Hepatocyte (in vitro differentiated cells): ENCODE measurements at regions not wholly inside any gene's neighbourhood (a gene's known extent, or its start where the extent isn't known, plus 50 kb on each side); places are given as distances from the start of the nearest gene placed in this dataset.

Source experiments
- DNase-seq: peaks from one replicate; pipeline ENCODE4 v3.0.0-alpha.2; 2016; ENCODE audit warnings: low spot score
- H2AFZ ChIP-seq: fragments of 200-600 bp; sonication (generic); 2 replicates; pipeline ENCODE4 v1.6.0; 2016; ENCODE audit warnings: antibody characterized with exemption, mild to moderate bottlenecking
- H3K27ac ChIP-seq: fragments of 200-600 bp; sonication (generic); 2 replicates; pipeline ENCODE4 v1.5.1; 2016; ENCODE audit warnings: mild to moderate bottlenecking
- H3K27me3 ChIP-seq: fragments of 200-600 bp; sonication (generic); 2 replicates; pipeline ENCODE4 v1.6.1; 2016
- H3K36me3 ChIP-seq: fragments of 200-600 bp; sonication (generic); replicated peaks from 2 replicates; pipeline ENCODE4 v1.5.1; 2016; ENCODE audit warnings: low read depth; ENCODE audit not compliant: insufficient read depth
- H3K4me1 ChIP-seq: fragments of 200-600 bp; sonication (generic); 2 replicates; pipeline ENCODE4 v1.5.1; 2016; ENCODE audit warnings: mild to moderate bottlenecking, moderate library complexity; ENCODE audit not compliant: insufficient read depth
- H3K4me2 ChIP-seq: fragments of 200-600 bp; sonication (generic); 2 replicates; pipeline ENCODE4 v1.6.0; 2016
- H3K4me3 ChIP-seq: fragments of 200-600 bp; sonication (generic); 2 replicates; pipeline ENCODE4 v1.5.1; 2016; ENCODE audit warnings: mild to moderate bottlenecking
- H3K79me2 ChIP-seq: fragments of 200-600 bp; sonication (generic); 2 replicates; pipeline ENCODE4 v1.6.0; 2017; ENCODE audit warnings: mild to moderate bottlenecking
- H3K9me2 ChIP-seq: fragments of 200-600 bp; sonication (generic); replicated peaks from 2 replicates; pipeline ENCODE4 v1.6.0; 2017; ENCODE audit warnings: mild to moderate bottlenecking; ENCODE audit not compliant: insufficient read depth
- H3K9me3 ChIP-seq: fragments of 200-600 bp; sonication (generic); 2 replicates; pipeline ENCODE4 v1.5.1; 2016; ENCODE audit warnings: low read depth, mild to moderate bottlenecking
- H4K20me1 ChIP-seq: fragments of 200-600 bp; sonication (generic); 2 replicates; pipeline ENCODE4 v1.6.0; 2016; ENCODE audit warnings: mild to moderate bottlenecking; ENCODE audit not compliant: insufficient read depth, poor library complexity, severe bottlenecking
- CTCF ChIP-seq: fragments of 200-600 bp; sonication (generic); IDR thresholded peaks from 2 replicates; pipeline ENCODE4 v1.5.1; 2016; ENCODE audit warnings: antibody characterized with exemption, mild to moderate bottlenecking; ENCODE audit not compliant: poor library complexity
- EZH2 ChIP-seq: fragments of 200-600 bp; sonication (generic); IDR thresholded peaks from 2 replicates; pipeline ENCODE4 v1.6.1; 2016; ENCODE audit warnings: antibody characterized with exemption, mild to moderate bottlenecking, borderline replicate concordance
- EZH2phosphoT487 ChIP-seq: fragments of 200-600 bp; sonication (generic); IDR thresholded peaks from one replicate; pipeline ENCODE4 v1.6.1; 2018; ENCODE audit warnings: antibody characterized with exemption, mild to moderate bottlenecking, low read depth, moderate library complexity; ENCODE audit not compliant: unreplicated experiment, severe bottlenecking
- WGBS: methylation state at CpG from one replicate; pipeline ENCODE4 v1.1.6; 2016; ENCODE audit warnings: low lambda C conversion rate; ENCODE audit errors: missing lambda C conversion rate; 5-methylcytosine and 5-hydroxymethylcytosine counted together

GRCh38 chr1:18537386-18538306 lies 56.9 kb downstream of the KLHDC7A start:
- H3K4me3 ChIP-seq: no peak overlapping the region
- H3K27me3 ChIP-seq: peaks cover 36% of the 10 kb centered on the region
- H3K9me2 ChIP-seq: no peaks in the 10 kb centered on the region
- 90% methylated on average over 16 of the region's 16 CpGs for WGBS
- no peak overlapping the region for H2AFZ ChIP-seq
- H3K4me2 ChIP-seq: no peak overlapping the region
- H3K27ac ChIP-seq: no peak overlapping the region
- no peak for DNase-seq
- TF ChIP-seq CTCF (no peak), EZH2phosphoT487 (no peak), EZH2 (no peak)
- H3K36me3 ChIP-seq: no peaks in the 10 kb centered on the region
- H3K9me3 ChIP-seq: no peaks in the 10 kb centered on the region
- H3K4me1 ChIP-seq: no peaks in the 10 kb centered on the region
- no peaks in the 10 kb centered on the region for H4K20me1 ChIP-seq
- H3K79me2 ChIP-seq: no peaks in the 10 kb centered on the region

DNA sequence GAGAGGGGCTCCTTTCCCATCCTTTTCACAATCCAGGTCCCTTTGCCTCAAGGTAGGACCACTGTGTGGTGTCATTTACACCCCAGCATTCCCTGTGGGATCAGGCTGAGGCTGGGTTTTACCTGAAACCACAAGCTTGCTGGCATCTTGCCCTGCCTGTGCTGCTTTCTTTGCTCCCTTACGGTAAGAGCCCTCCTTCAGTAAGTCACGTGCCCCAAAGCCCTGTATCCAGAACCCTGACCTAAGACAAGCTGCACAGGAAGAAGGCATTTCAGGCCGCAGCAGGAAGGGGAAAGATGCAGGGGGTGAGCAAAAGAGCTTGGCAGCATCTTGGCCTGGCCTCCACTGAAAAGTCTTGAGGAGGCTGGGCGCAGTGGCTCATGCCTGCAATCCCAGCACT lies 58.4 kb downstream of the KLHDC7A start:
- Histone ChIP-seq H3K27ac (no peak overlapping the region), H3K4me3 (no peak overlapping the region), H4K20me1 (no peaks in the 10 kb centered on the region), H3K9me3 (no peaks in the 10 kb centered on the region), H3K9me2 (no peaks in the 10 kb centered on the region), H3K36me3 (no peaks in the 10 kb centered on the region), H3K79me2 (no peaks in the 10 kb centered on the region), H3K4me1 (no peaks in the 10 kb centered on the region), H2AFZ (no peak overlapping the region), H3K4me2 (no peak overlapping the region), H3K27me3 (peaks cover 42% of the 10 kb centered on the region)
- DNase-seq: no peak
- 71% methylated on average over 4 of the region's 4 CpGs for WGBS
- no peak for TF ChIP-seq CTCF
- no peak for TF ChIP-seq EZH2phosphoT487
- TF ChIP-seq EZH2: no peak

- Histone ChIP-seq H3K36me3 (no peaks in the 10 kb centered on the region), H3K27me3 (peaks cover 39% of the 10 kb centered on the region), H3K27ac (no peak overlapping the region), H3K4me1 (no peaks in the 10 kb centered on the region), H4K20me1 (no peaks in the 10 kb centered on the region), H3K9me2 (no peaks in the 10 kb centered on the region), H3K9me3 (no peaks in the 10 kb centered on the region), H3K4me2 (no peak overlapping the region), H3K79me2 (no peaks in the 10 kb centered on the region), H2AFZ (no peak overlapping the region), H3K4me3 (no peak overlapping the region)
- no peak for DNase-seq
- WGBS: 74% methylated on average over 3 of the region's 3 CpGs
- TF ChIP-seq EZH2 (no peak), EZH2phosphoT487 (no peak), CTCF (no peak)
Observed at GRCh38 chr1:18540136-18540765, 59.5 kb downstream of the KLHDC7A start.
